Mucosa of descending colon (tissue), 3 donors: ENCODE measurements at regions not wholly inside any gene's neighbourhood (a gene's known extent, or its start where the extent isn't known, plus 50 kb on each side); places are given as distances from the start of the nearest gene placed in this dataset.

ENCODE experiments used
- ATAC-seq: fragments of 200-7000 bp; cut with Tn5 transposase; one replicate; pipeline ENCODE4 v1.9.1; 2020; ENCODE audit warnings: mild to moderate bottlenecking, moderate library complexity
- DNase-seq, 3 donors: peaks; one replicate each; pipeline ENCODE4 v3.0.0-alpha.2; 2020
- H3K36me3 ChIP-seq: fragments of 200-600 bp; one replicate; pipeline ENCODE4 v1.8.0; 2021; ENCODE audit warnings: low read depth, mild to moderate bottlenecking
- H3K4me1 ChIP-seq: fragments of 200-600 bp; one replicate; pipeline ENCODE4 v1.8.0; 2021; ENCODE audit warnings: low read depth, mild to moderate bottlenecking
- H3K4me3 ChIP-seq: fragments of 200-600 bp; one replicate; pipeline ENCODE4 v1.8.0; 2021; ENCODE audit warnings: mild to moderate bottlenecking
- H3K9me3 ChIP-seq: fragments of 200-600 bp; one replicate; pipeline ENCODE4 v1.8.0; 2021; ENCODE audit warnings: mild to moderate bottlenecking
- CTCF ChIP-seq: fragments of 200-600 bp; IDR thresholded peaks from one replicate; pipeline ENCODE4 v1.8.0; 2022; ENCODE audit warnings: antibody characterized with exemption, mild to moderate bottlenecking
- intact Hi-C, 2 donors: fragments of 100-400 bp; cut with DNase I in 1 of 2; cut with micrococcal nuclease in 1 of 2; formaldehyde crosslinking; loops; one replicate each; pipeline versions ENCODE4 v1.11.0 to v1.11.1; 2022; cut with DNase I, micrococcal nuclease
- donor health status: DM: no; HTN: no; CAD: no; lungs with moderate emphysema.
- donor health status: DM: no; HTN: no; CAD: no.
- donor health status: DM: no; HTN: yes; CAD: no.

GRCh38 chr12:111141205-111141604, 220.8 kb upstream of the MYL2 start:
- no peaks in the 10 kb centered on the region for H3K4me1 ChIP-seq
- no peak for TF ChIP-seq CTCF
- H3K36me3 ChIP-seq: no peaks in the 10 kb centered on the region
- H3K4me3 ChIP-seq: no peak overlapping the region
- ATAC-seq (no peak), DNase-seq (no peak)
- intact Hi-C loops: no loop called here
- H3K9me3 ChIP-seq: no peaks in the 10 kb centered on the region

- no peaks in the 10 kb centered on the region for H3K36me3 ChIP-seq
- TF ChIP-seq CTCF: no peak
- H3K4me3 ChIP-seq: no peak overlapping the region
- intact Hi-C loops: no loop called here
- no peaks in the 10 kb centered on the region for H3K9me3 ChIP-seq
- no peak for DNase-seq
- no peak for ATAC-seq
- no peaks in the 10 kb centered on the region for H3K4me1 ChIP-seq
Observed at GRCh38 chr12:111138016-111138415, 217.6 kb upstream of the MYL2 start.

- Histone ChIP-seq H3K4me1 (no peaks in the 10 kb centered on the region), H3K9me3 (no peaks in the 10 kb centered on the region), H3K36me3 (no peaks in the 10 kb centered on the region), H3K4me3 (no peak overlapping the region)
- intact Hi-C loops: no loop called here
- no peak for TF ChIP-seq CTCF
- no peak for DNase-seq
- no peak for ATAC-seq
Observed at GRCh38 chr12:111135293-111135832, 215.0 kb upstream of the MYL2 start.

GRCh38 chr12:111130336-111130735, 210.0 kb upstream of the MYL2 start:
- Histone ChIP-seq H3K36me3 (no peaks in the 10 kb centered on the region), H3K4me1 (no peaks in the 10 kb centered on the region), H3K9me3 (no peaks in the 10 kb centered on the region), H3K4me3 (no peak overlapping the region)
- no peak for TF ChIP-seq CTCF
- ATAC-seq (no peak), DNase-seq (no peak)
- intact Hi-C loops: no loop called here

- no peak for TF ChIP-seq CTCF
Observed at GRCh38 chr12:111129149-111129767, 208.9 kb upstream of the MYL2 start.

More at GRCh38 chr12:111129149-111129767, 208.9 kb upstream of the MYL2 start:
- DNase-seq (no peak), ATAC-seq (no peak)
- no peaks in the 10 kb centered on the region for H3K4me1 ChIP-seq
- intact Hi-C loops: no loop called here
- H3K36me3 ChIP-seq: no peaks in the 10 kb centered on the region
- no peak overlapping the region for H3K4me3 ChIP-seq
- H3K9me3 ChIP-seq: no peaks in the 10 kb centered on the region
